ENCODE measurements at regions not wholly inside any gene's neighbourhood (a gene's known extent, or its start where the extent isn't known, plus 50 kb on each side); places are given as distances from the start of the nearest gene placed in this dataset.

- DNase-seq (ENCODE audit: extremely low read depth, low read depth, low spot score) = no peak
Observed at GRCh38 chr11:37704791-37705190, 1106.8 kb upstream of the RAG2 start.

- no peak for DNase-seq (ENCODE audit: extremely low read depth, low read depth, low spot score)
Observed at GRCh38 chr11:37699644-37700043, 1101.6 kb upstream of the RAG2 start.

- no peak for DNase-seq (ENCODE audit: extremely low read depth, low read depth, low spot score)
Observed at GRCh38 chr11:37695283-37695682, 1097.2 kb upstream of the RAG2 start.

- DNase-seq (ENCODE audit: extremely low read depth, low read depth, low spot score) = no peak
Observed at GRCh38 chr11:37689951-37690350, 1091.9 kb upstream of the RAG2 start.

- DNase-seq (ENCODE audit: extremely low read depth, low read depth, low spot score) = no peak
Observed at GRCh38 chr11:37688456-37688855, 1090.4 kb upstream of the RAG2 start.

GRCh38 chr11:37687130-37687529, 1089.1 kb upstream of the RAG2 start:
- DNase-seq (ENCODE audit: extremely low read depth, low read depth, low spot score) = no peak

- DNase-seq (ENCODE audit: extremely low read depth, low read depth, low spot score) = no peak
Observed at GRCh38 chr11:37671321-37671720, 1073.3 kb upstream of the RAG2 start.

GRCh38 chr11:37666960-37667359, 1068.9 kb upstream of the RAG2 start:
- no peak for DNase-seq (ENCODE audit: extremely low read depth, low read depth, low spot score)

GRCh38 chr11:37657645-37658044, 1059.6 kb upstream of the RAG2 start:
- no peak for DNase-seq (ENCODE audit: extremely low read depth, low read depth, low spot score)

- no peak for DNase-seq (ENCODE audit: extremely low read depth, low read depth, low spot score)
Observed at GRCh38 chr11:37647767-37648166, 1049.7 kb upstream of the RAG2 start.

GRCh38 chr11:37643968-37644367, 1045.9 kb upstream of the RAG2 start:
- no peak for DNase-seq (ENCODE audit: extremely low read depth, low read depth, low spot score)

GRCh38 chr11:37642296-37642695, 1044.3 kb upstream of the RAG2 start:
- no peak for DNase-seq (ENCODE audit: extremely low read depth, low read depth, low spot score)

- DNase-seq (ENCODE audit: extremely low read depth, low read depth, low spot score) = no peak
Observed at GRCh38 chr11:37632748-37633147, 1034.7 kb upstream of the RAG2 start.

- DNase-seq (ENCODE audit: extremely low read depth, low read depth, low spot score) = no peak
Observed at GRCh38 chr11:37630866-37631265, 1032.8 kb upstream of the RAG2 start.

GRCh38 chr11:37623778-37624177, 1025.7 kb upstream of the RAG2 start:
- no peak for DNase-seq (ENCODE audit: extremely low read depth, low read depth, low spot score)

GRCh38 chr11:37621662-37622061, 1023.6 kb upstream of the RAG2 start:
- DNase-seq (ENCODE audit: extremely low read depth, low read depth, low spot score) = no peak

- no peak for DNase-seq (ENCODE audit: extremely low read depth, low read depth, low spot score)
Observed at GRCh38 chr11:37616291-37616690, 1018.3 kb upstream of the RAG2 start.

GRCh38 chr11:37613031-37613430, 1015.0 kb upstream of the RAG2 start:
- DNase-seq (ENCODE audit: extremely low read depth, low read depth, low spot score) = no peak

GRCh38 chr11:37612146-37612545, 1014.1 kb upstream of the RAG2 start:
- DNase-seq (ENCODE audit: extremely low read depth, low read depth, low spot score) = no peak

GRCh38 chr11:37605229-37605628, 1007.2 kb upstream of the RAG2 start:
- DNase-seq (ENCODE audit: extremely low read depth, low read depth, low spot score) = no peak

GRCh38 chr11:37598381-37598780, 1000.3 kb upstream of the RAG2 start:
- no peak for DNase-seq (ENCODE audit: extremely low read depth, low read depth, low spot score)

- no peak for DNase-seq (ENCODE audit: extremely low read depth, low read depth, low spot score)
Observed at GRCh38 chr11:37597776-37598175, 999.7 kb upstream of the RAG2 start.

- no peak for DNase-seq (ENCODE audit: extremely low read depth, low read depth, low spot score)
Observed at GRCh38 chr11:37595845-37596244, 997.8 kb upstream of the RAG2 start.

GRCh38 chr11:37574361-37574760, 976.3 kb upstream of the RAG2 start:
- DNase-seq (ENCODE audit: extremely low read depth, low read depth, low spot score) = no peak

Data from glomerular endothelial cell (primary cell).